SU-DHL-6 (cell line): ENCODE measurements at regions not wholly inside any gene's neighbourhood (a gene's known extent, or its start where the extent isn't known, plus 50 kb on each side); places are given as distances from the start of the nearest gene placed in this dataset.

ENCODE experiments used
- CTCF ChIP-seq: fragments of 200-600 bp; sonication (generic); IDR thresholded peaks from one replicate; pipeline ENCODE4 v1.5.1; 2017; ENCODE audit warnings: antibody characterized with exemption, mild to moderate bottlenecking, low read length, moderate library complexity; ENCODE audit not compliant: insufficient read depth, poor library complexity, severe bottlenecking
- EZH2phosphoT487 ChIP-seq: fragments of 200-600 bp; sonication (generic), shearing (Covaris generic); conservative IDR thresholded peaks from 2 replicates; pipeline ENCODE4 v1.6.1; 2018; ENCODE audit warnings: mild to moderate bottlenecking, antibody characterized with exemption, low read length, moderate library complexity, mixed read lengths

- TF ChIP-seq CTCF (no peak), EZH2phosphoT487 (no peak)
These were observed 293.6 kb upstream of the TRAM1L1 start for GRCh38 chr4:117378942-117379341.
